ENCODE measurements at regions not wholly inside any gene's neighbourhood (a gene's known extent, or its start where the extent isn't known, plus 50 kb on each side); places are given as distances from the start of the nearest gene placed in this dataset.

DNA sequence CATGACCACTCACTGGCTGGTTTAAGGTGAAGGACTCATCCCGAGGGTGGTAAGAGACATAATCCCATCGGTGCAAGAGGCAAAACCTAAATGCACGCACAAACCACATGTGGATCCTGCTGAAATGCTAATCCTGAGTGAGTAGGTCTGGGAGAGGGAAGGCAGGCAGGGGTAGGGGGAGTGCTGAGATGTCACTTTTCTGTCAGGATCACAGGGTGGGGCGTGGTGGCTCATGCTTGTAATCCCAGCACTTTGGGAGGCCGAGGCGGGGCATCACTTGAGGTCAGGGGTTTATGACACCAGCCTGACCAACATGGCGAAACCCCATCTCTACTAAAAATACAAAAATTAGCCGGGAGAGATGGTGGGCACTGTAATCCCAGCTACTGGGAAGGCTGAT, 97.7 kb upstream of the SRSF6 start (continued):
- TF ChIP-seq ZNF121 (CRISPR knock-in tag; conservative IDR thresholded peaks at IDR 0.05) (no peak), SREBF2 (CRISPR knock-in tag; IDR thresholded peaks at IDR 0.05) (no peak), LARP7 (IDR thresholded peaks at IDR 0.05) (no peak), MTA1 (IDR thresholded peaks at IDR 0.05; ENCODE audit: borderline replicate concordance) (no peak), CCAR2 (IDR thresholded peaks at IDR 0.05; ENCODE audit: low read depth, low read length) (no peak), TAF9B (IDR thresholded peaks at IDR 0.05; ENCODE audit: partially characterized antibody) (no peak)
- TF ChIP-seq, protein P1, sequence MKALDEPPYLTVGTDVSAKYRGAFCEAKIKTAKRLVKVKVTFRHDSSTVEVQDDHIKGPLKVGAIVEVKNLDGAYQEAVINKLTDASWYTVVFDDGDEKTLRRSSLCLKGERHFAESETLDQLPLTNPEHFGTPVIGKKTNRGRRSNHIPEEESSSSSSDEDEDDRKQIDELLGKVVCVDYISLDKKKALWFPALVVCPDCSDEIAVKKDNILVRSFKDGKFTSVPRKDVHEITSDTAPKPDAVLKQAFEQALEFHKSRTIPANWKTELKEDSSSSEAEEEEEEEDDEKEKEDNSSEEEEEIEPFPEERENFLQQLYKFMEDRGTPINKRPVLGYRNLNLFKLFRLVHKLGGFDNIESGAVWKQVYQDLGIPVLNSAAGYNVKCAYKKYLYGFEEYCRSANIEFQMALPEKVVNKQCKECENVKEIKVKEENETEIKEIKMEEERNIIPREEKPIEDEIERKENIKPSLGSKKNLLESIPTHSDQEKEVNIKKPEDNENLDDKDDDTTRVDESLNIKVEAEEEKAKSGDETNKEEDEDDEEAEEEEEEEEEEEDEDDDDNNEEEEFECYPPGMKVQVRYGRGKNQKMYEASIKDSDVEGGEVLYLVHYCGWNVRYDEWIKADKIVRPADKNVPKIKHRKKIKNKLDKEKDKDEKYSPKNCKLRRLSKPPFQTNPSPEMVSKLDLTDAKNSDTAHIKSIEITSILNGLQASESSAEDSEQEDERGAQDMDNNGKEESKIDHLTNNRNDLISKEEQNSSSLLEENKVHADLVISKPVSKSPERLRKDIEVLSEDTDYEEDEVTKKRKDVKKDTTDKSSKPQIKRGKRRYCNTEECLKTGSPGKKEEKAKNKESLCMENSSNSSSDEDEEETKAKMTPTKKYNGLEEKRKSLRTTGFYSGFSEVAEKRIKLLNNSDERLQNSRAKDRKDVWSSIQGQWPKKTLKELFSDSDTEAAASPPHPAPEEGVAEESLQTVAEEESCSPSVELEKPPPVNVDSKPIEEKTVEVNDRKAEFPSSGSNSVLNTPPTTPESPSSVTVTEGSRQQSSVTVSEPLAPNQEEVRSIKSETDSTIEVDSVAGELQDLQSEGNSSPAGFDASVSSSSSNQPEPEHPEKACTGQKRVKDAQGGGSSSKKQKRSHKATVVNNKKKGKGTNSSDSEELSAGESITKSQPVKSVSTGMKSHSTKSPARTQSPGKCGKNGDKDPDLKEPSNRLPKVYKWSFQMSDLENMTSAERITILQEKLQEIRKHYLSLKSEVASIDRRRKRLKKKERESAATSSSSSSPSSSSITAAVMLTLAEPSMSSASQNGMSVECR (CRISPR knock-in tag; IDR thresholded peaks at IDR 0.05): no peak

- Histone ChIP-seq H3K27ac (ENCODE audit: extremely low read depth, low read depth, low read length) (no peak overlapping the region), H3K9me1 (ENCODE audit: control insufficient read depth, insufficient read depth, low read length) (no peaks in the 10 kb centered on the region), H3K9ac (ENCODE audit: insufficient read depth in 1 of 2, low read depth in 2 of 2, low read length in 2 of 2) (no peak overlapping the region), H4K20me1 (replicated peaks; ENCODE audit: control insufficient read depth, insufficient read depth, low read length) (no peaks in the 10 kb centered on the region; the same call in 1 of the 2 replicates), H3K4me2 (ENCODE audit: insufficient read depth, low read length) (no peak overlapping the region), H3K4me1 (replicated peaks in 1 of 2; ENCODE audit: control insufficient read depth in 2 of 2, insufficient read depth in 2 of 2, low read length in 2 of 2) (no peaks in the 10 kb centered on the region), H3K9me3 (replicated peaks; ENCODE audit: control insufficient read depth, insufficient read depth, low read depth, low read length) (no peaks in the 10 kb centered on the region), H3K36me3 (ENCODE audit: control insufficient read depth, insufficient read depth, low read length) (no peaks in the 10 kb centered on the region), H3K79me2 (ENCODE audit: control insufficient read depth, insufficient read depth, low read length) (no peaks in the 10 kb centered on the region), H3K4me3 (no peak overlapping the region), H2AFZ (ENCODE audit: low read depth, low read length) (no peak overlapping the region), H3K27me3 (ENCODE audit: control insufficient read depth in 2 of 2, insufficient read depth in 2 of 2, low read length in 2 of 2) (peaks cover 0 to 26% of the 10 kb centered on the region in 2 experiments; a peak in 4 of 5 replicates)
- in situ Hi-C loops (cut with MboI): no loop called here
- WGBS (ENCODE audit: insufficient coverage, low coverage, missing lambda C conversion rate): 0% methylated on average over 2 of the region's 2 CpGs
- DNase-seq (ENCODE audit: extremely low read depth in 1 of 4, low spot score in 3 of 4) (no peak), ATAC-seq (no peak), FAIRE-seq (no peak)
- POLR2A ChIA-PET: no interaction called here
- CTCF ChIA-PET (ENCODE audit: low intra/inter-chr PET ratio): no interaction called here
- intact Hi-C loops (cut with micrococcal nuclease): no loop called here
- TF ChIP-seq MAFK (IDR thresholded peaks at IDR 0.05; ENCODE audit: low read length) (peak; percentile 41; the same call in 1 of the 2 replicates), ZNF316 (IDR thresholded peaks at IDR 0.05) (peak; percentile 25; the same call in 1 of the 2 replicates), MAFF (IDR thresholded peaks at IDR 0.05; ENCODE audit: low read length) (peak; percentile 32; the same call in 1 of the 2 replicates), ZBTB12 (CRISPR knock-in tag; IDR thresholded peaks at IDR 0.05) (no peak), CBX8 (IDR thresholded peaks at IDR 0.05; ENCODE audit: borderline replicate concordance, extremely low read depth, low read depth, low read length, poor library complexity, severe bottlenecking) (no peak), MAFG (tag; conservative IDR thresholded peaks at IDR 0.05) (0 out of 2 replicates have a peak, but pooled peaks have one; percentile 14), ZBED1 (IDR thresholded peaks at IDR 0.05) (no peak)
- BruUV-seq (replicated peaks): no TSS peak
Observed at GRCh38 chr20:43358811-43359210, 98.9 kb upstream of the SRSF6 start.
